ENCODE measurements at regions not wholly inside any gene's neighbourhood (a gene's known extent, or its start where the extent isn't known, plus 50 kb on each side); places are given as distances from the start of the nearest gene placed in this dataset.

DNA sequence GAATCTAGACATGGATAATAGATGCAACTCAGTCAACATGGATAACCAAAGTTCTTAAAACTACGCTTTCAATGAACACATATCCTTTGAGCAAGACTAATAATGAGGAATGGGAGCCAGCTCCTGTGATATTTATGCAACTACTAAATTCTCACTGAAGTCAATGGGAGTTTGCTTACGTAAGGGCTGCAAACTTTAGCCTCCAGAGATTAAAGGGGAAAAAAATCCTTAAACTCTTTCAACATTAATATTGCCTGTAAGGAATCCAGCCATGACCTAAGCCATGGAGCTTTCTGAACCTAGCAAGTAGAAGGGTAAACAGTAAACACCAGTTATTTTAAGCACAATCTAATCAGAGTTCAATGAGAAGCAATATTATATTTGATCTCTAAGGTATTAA, 125.2 kb upstream of the PITX2 start:
- TF ChIP-seq, protein P1, sequence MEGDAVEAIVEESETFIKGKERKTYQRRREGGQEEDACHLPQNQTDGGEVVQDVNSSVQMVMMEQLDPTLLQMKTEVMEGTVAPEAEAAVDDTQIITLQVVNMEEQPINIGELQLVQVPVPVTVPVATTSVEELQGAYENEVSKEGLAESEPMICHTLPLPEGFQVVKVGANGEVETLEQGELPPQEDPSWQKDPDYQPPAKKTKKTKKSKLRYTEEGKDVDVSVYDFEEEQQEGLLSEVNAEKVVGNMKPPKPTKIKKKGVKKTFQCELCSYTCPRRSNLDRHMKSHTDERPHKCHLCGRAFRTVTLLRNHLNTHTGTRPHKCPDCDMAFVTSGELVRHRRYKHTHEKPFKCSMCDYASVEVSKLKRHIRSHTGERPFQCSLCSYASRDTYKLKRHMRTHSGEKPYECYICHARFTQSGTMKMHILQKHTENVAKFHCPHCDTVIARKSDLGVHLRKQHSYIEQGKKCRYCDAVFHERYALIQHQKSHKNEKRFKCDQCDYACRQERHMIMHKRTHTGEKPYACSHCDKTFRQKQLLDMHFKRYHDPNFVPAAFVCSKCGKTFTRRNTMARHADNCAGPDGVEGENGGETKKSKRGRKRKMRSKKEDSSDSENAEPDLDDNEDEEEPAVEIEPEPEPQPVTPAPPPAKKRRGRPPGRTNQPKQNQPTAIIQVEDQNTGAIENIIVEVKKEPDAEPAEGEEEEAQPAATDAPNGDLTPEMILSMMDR (IDR thresholded peaks at IDR 0.05): no peak
- no peak for TF ChIP-seq ZFX (IDR thresholded peaks at IDR 0.05; ENCODE audit: borderline replicate concordance)
